ENCODE measurements at regions not wholly inside any gene's neighbourhood (a gene's known extent, or its start where the extent isn't known, plus 50 kb on each side); places are given as distances from the start of the nearest gene placed in this dataset.

GRCh38 chr2:129439406-129440302 lies 539.8 kb upstream of the RAB6C start:
- no peak for TF ChIP-seq CTCF (IDR thresholded peaks at IDR 0.05; ENCODE audit: low read length, missing control alignments)
- no peak for DNase-seq (ENCODE audit: low read depth)
- H3K4me3 ChIP-seq (replicated peaks; ENCODE audit: low read depth, low read length), result no peak overlapping the region

GRCh38 chr2:129441610-129442009 lies 537.9 kb upstream of the RAB6C start:
- no peak overlapping the region for H3K4me3 ChIP-seq (replicated peaks; ENCODE audit: low read depth, low read length)
- no peak for TF ChIP-seq CTCF (IDR thresholded peaks at IDR 0.05; ENCODE audit: low read length, missing control alignments)
- DNase-seq (ENCODE audit: low read depth), result no peak

- no peak overlapping the region for H3K4me3 ChIP-seq (replicated peaks; ENCODE audit: low read depth, low read length)
- no peak for TF ChIP-seq CTCF (IDR thresholded peaks at IDR 0.05; ENCODE audit: low read length, missing control alignments)
- DNase-seq (ENCODE audit: low read depth), result no peak
Measured at GRCh38 chr2:129443235-129443864, 536.1 kb upstream of the RAB6C start.

- no peak overlapping the region for H3K4me3 ChIP-seq (replicated peaks; ENCODE audit: low read depth, low read length)
- no peak for DNase-seq (ENCODE audit: low read depth)
- no peak for TF ChIP-seq CTCF (IDR thresholded peaks at IDR 0.05; ENCODE audit: low read length, missing control alignments)
Measured at GRCh38 chr2:129443865-129444739, 535.4 kb upstream of the RAB6C start.

GRCh38 chr2:129444751-129445150 lies 534.7 kb upstream of the RAB6C start:
- DNase-seq (ENCODE audit: low read depth), result no peak
- TF ChIP-seq CTCF (IDR thresholded peaks at IDR 0.05; ENCODE audit: low read length, missing control alignments), result no peak
- H3K4me3 ChIP-seq (replicated peaks; ENCODE audit: low read depth, low read length), result no peak overlapping the region

GRCh38 chr2:129456691-129457090 lies 522.8 kb upstream of the RAB6C start:
- no peak for TF ChIP-seq CTCF (IDR thresholded peaks at IDR 0.05; ENCODE audit: low read length, missing control alignments)
- no peak overlapping the region for H3K4me3 ChIP-seq (replicated peaks; ENCODE audit: low read depth, low read length)
- DNase-seq (ENCODE audit: low read depth), result no peak
